NOMO-1 (cell line): ENCODE measurements at regions not wholly inside any gene's neighbourhood (a gene's known extent, or its start where the extent isn't known, plus 50 kb on each side); places are given as distances from the start of the nearest gene placed in this dataset.

Experiments
- DNase-seq, 2 experiments: peaks; one replicate each; lab custom pipeline; 2025; ENCODE audit not compliant: unreplicated experiment in 2 of 2; lab: John Stamatoyannopoulos, UW

- no peak for DNase-seq
Observed at GRCh38 chr3:165359005-165359404, 162.8 kb upstream of the SLITRK3 start.

GRCh38 chr3:165355316-165355715, 159.1 kb upstream of the SLITRK3 start:
- DNase-seq, result no peak

DNA sequence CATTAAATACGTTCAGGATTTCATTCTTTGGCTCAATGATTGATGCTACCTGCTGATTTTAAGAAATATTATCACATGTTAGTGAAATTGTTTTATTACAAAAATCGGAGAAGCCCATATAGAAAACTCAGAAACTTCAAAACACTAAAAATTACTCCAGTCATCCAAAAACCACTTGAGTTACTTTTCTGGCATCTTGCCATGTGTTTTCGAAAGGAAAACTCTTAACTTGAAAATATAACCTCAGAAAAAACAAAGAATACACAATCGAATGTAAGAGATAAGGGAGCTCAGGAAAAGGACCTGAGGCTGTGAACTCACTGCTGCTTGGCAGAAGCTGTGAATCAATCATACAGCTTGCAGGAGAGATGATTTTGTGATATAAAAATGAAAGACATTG, 151.3 kb upstream of the SLITRK3 start:
- no peak for DNase-seq

DNA sequence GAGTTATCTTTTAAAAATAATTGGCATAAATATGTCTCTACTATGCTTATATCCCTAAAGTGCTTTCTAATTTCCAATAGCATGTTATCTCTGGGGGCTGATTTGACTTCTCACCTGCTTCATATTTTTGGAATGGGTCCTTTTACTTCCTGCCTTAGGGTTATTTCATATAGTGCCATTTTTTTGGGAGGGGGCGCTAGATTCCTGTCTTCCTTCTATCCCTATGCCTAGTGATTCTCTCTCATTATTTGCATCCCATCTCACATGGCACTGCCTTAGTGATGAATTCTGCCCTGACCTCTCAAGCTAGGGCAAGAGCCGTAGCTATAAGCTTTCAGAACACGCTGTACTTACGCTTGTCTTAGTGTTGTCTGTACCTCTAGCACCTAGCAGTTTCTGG, 150.3 kb upstream of the SLITRK3 start:
- no peak for DNase-seq

GRCh38 chr3:165343185-165343584, 147.0 kb upstream of the SLITRK3 start:
- DNase-seq, result no peak

DNA sequence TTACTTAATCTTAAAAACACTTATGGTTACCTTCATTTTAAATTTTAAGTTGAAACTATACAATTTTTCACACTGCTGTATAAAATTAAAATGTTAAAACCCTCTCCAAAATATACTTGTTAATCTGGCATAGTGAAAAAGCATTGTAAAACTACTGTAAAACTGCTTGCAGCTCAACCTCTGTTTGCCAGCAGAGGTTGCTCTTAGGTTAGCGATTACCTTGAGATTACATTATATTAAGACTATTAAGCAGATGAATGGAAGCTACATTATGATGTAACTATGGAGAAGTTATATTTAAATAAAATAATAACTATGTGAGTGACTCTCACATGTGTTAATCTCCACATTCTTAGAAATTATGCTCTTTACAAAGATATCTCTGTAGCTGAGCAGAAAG, 143.6 kb upstream of the SLITRK3 start:
- DNase-seq, result no peak

DNA sequence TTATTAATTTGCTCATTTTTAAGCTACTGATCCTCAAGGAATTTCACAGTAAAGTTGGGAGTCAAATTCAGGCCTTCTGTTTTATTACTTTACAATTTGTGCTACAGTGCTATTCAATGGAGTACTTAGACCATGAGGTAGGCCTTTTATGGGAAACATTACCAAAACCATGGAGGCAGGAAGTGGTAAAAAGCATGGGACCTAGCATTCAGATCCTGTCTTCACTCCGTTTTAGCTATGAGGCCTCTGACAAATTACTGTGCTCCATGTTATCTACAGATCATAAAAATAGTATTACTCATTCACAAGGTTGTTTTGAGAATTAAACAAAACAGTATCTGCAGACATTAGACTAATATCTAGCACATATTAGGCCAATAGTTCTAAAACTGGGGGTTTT, 140.6 kb upstream of the SLITRK3 start:
- no peak for DNase-seq
